CD14-positive monocyte (primary cell): ENCODE measurements at regions not wholly inside any gene's neighbourhood (a gene's known extent, or its start where the extent isn't known, plus 50 kb on each side); places are given as distances from the start of the nearest gene placed in this dataset.

Experiments
- DNase-seq, 3 donors: peaks; one replicate each; pipeline ENCODE4 v3.0.0-alpha.2; 2011 to 2022
- H2AFZ ChIP-seq: 2 replicates; pipeline ENCODE4 v1.6.0; 2012; ENCODE audit warnings: mild to moderate bottlenecking, low read depth, low read length, inconsistent platforms; ENCODE audit not compliant: insufficient read depth, poor library complexity, severe bottlenecking
- H3K27ac ChIP-seq, 2 donors: 1 replicate in 1 of 2; 2 replicates in 1 of 2; pipeline ENCODE4 v1.5.1; 2012 to 2013; ENCODE audit warnings: low read length in 2 of 2, control low read depth in 1 of 2, inconsistent platforms in 1 of 2, low read depth in 1 of 2, mild to moderate bottlenecking in 1 of 2
- H3K27me3 ChIP-seq, 2 donors: one replicate each; pipeline versions ENCODE4 v1.6.0 to v1.6.1; 2011 to 2013; ENCODE audit warnings: low read length in 2 of 2; ENCODE audit not compliant: control insufficient read depth in 2 of 2, insufficient read depth in 2 of 2
- H3K36me3 ChIP-seq, 2 donors: replicated peaks in 1 of 2; 1 replicate in 1 of 2; 2 replicates in 1 of 2; pipeline versions ENCODE4 v1.5.1 to v1.6.1; 2012 to 2013; ENCODE audit warnings: low read length in 2 of 2, control low read depth in 1 of 2, inconsistent platforms in 1 of 2, mild to moderate bottlenecking in 1 of 2; ENCODE audit not compliant: insufficient read depth in 2 of 2, control insufficient read depth in 1 of 2
- H3K4me1 ChIP-seq, 2 donors: 1 replicate in 1 of 2; 2 replicates in 1 of 2; pipeline versions ENCODE4 v1.5.1 to v1.6.1; 2012 to 2013; ENCODE audit warnings: low read length in 2 of 2, control low read depth in 1 of 2, inconsistent platforms in 1 of 2, mild to moderate bottlenecking in 1 of 2, moderate library complexity in 1 of 2; ENCODE audit not compliant: insufficient read depth in 2 of 2, control insufficient read depth in 1 of 2
- H3K4me2 ChIP-seq: replicated peaks from 2 replicates; pipeline ENCODE3; 2012; ENCODE audit warnings: low read length, moderate library complexity, mild to moderate bottlenecking; ENCODE audit not compliant: poor library complexity, severe bottlenecking; ENCODE audit errors: extremely low read depth
- H3K4me3 ChIP-seq, 3 experiments: fragments of 200-600 bp in 1 of 3; sonication (generic) in 1 of 3; replicated peaks in 1 of 3; 1 replicate in 2 of 3; 2 replicates in 1 of 3; pipeline ENCODE4 v1.5.1; 2011 to 2013; ENCODE audit warnings: low read length in 3 of 3, mild to moderate bottlenecking in 3 of 3, control low read depth in 2 of 3, low read depth in 2 of 3, inconsistent platforms in 1 of 3, moderate library complexity in 1 of 3
- H3K79me2 ChIP-seq: 2 replicates; pipeline ENCODE4 v1.6.0; 2012; ENCODE audit warnings: mild to moderate bottlenecking, control low read depth, inconsistent platforms, low read length, moderate library complexity; ENCODE audit not compliant: insufficient read depth
- H3K9ac ChIP-seq: 2 replicates; pipeline ENCODE4 v1.6.0; 2017; ENCODE audit warnings: low read length, mild to moderate bottlenecking; ENCODE audit not compliant: insufficient read depth, poor library complexity, severe bottlenecking
- H3K9me3 ChIP-seq, 2 donors: replicated peaks in 1 of 2; 1 replicate in 1 of 2; 2 replicates in 1 of 2; pipeline versions ENCODE4 v1.5.1 to v1.6.1; 2012 to 2013; ENCODE audit warnings: low read length in 2 of 2, control low read depth in 1 of 2; ENCODE audit not compliant: control insufficient read depth in 1 of 2, insufficient read depth in 1 of 2
- H4K20me1 ChIP-seq: 2 replicates; pipeline ENCODE4 v1.6.0; 2012; ENCODE audit warnings: mild to moderate bottlenecking, low read length, control low read depth, moderate library complexity; ENCODE audit not compliant: insufficient read depth
- H3K27ac Mint-ChIP-seq, 7 donors: one replicate each; pipeline ENCODE4 v1.8.0; 2020; ENCODE audit warnings: mild to moderate bottlenecking in 7 of 7, mixed read lengths in 7 of 7, moderate library complexity in 6 of 7, inconsistent platforms in 2 of 7
- H3K27me3 Mint-ChIP-seq, 3 donors: one replicate each; pipeline ENCODE4 v1.8.0; 2021 to 2022; ENCODE audit warnings: low read depth in 3 of 3, mild to moderate bottlenecking in 3 of 3, mixed read lengths in 3 of 3, moderate library complexity in 3 of 3, inconsistent platforms in 1 of 3
- H3K36me3 Mint-ChIP-seq, 2 donors: one replicate each; pipeline ENCODE4 v1.8.0; 2020; ENCODE audit warnings: mixed read lengths in 2 of 2, inconsistent platforms in 1 of 2, mild to moderate bottlenecking in 1 of 2
- H3K4me1 Mint-ChIP-seq: one replicate; pipeline ENCODE4 v1.8.0; 2020; ENCODE audit warnings: mild to moderate bottlenecking, mixed read lengths
- H3K4me3 Mint-ChIP-seq, 2 donors: one replicate each; pipeline ENCODE4 v1.8.0; 2020; ENCODE audit warnings: mild to moderate bottlenecking in 2 of 2, mixed read lengths in 2 of 2, moderate library complexity in 1 of 2
- H3K9me3 Mint-ChIP-seq, 7 donors: one replicate each; pipeline ENCODE4 v1.8.0; 2020 to 2022; ENCODE audit warnings: mixed read lengths in 7 of 7, mild to moderate bottlenecking in 6 of 7, moderate library complexity in 6 of 7, inconsistent platforms in 2 of 7
- WGBS: methylation state at CpG from one replicate; pipeline ENCODE4 v1.1.5; 2013; ENCODE audit warnings: missing lambda C conversion rate; ENCODE audit not compliant: insufficient coverage; 5-methylcytosine and 5-hydroxymethylcytosine counted together
- intact Hi-C, 2 donors: fragments of 100-400 bp; cut with micrococcal nuclease; formaldehyde crosslinking; loops; one replicate each; pipeline versions ENCODE4 v1.15.0 to v1.15.1; 2023
- TF ChIP-seq, protein P1 (sequence below): fragments of 200-600 bp; IDR thresholded peaks from one replicate; pipeline ENCODE4 v1.8.0; 2022; ENCODE audit warnings: antibody characterized with exemption, mild to moderate bottlenecking

DNA sequence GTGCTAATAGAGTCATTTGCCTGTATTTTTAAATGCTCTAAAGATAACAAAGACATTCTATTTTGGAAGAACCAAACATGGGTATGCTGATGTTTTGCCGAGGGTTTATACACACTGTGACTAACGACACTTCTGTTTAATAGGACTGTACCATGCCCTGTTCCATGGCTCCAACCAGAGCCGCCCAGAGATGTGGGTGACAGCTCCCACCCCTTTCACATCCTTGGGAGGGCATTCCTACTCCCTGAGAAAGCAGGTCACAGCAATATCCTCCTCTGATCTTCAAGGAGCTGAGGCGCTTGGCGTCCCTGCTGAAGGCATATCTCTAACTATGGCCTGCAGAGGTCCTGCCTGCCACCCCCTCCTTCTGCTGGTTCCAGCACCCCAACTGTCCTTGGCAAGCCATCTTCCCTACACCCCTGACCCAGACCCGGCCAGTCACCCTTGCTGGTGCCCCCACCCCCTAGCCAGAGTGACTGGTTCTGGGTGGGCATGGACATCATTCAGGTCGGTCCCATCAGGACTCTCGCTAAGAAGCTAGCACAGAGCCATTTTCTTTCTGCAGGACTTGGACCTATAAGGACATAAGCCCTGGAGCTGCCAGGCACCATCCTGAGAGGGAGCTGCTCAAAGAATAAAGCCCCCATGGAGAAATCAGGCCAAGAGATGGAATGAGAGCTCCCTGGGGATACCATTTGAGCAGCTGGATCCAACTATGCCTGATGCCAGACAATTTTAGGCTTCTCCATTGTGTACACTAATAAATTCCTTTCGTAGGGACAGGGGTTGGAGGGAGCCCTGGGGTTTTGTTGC is 381.3 kb downstream of the CTTN start:
- H3K4me3 Mint-ChIP-seq, result no peak overlapping the region
- no peak overlapping the region for H3K27ac ChIP-seq
- H3K27me3 ChIP-seq, result no peaks in the 10 kb centered on the region
- TF ChIP-seq, protein P1, sequence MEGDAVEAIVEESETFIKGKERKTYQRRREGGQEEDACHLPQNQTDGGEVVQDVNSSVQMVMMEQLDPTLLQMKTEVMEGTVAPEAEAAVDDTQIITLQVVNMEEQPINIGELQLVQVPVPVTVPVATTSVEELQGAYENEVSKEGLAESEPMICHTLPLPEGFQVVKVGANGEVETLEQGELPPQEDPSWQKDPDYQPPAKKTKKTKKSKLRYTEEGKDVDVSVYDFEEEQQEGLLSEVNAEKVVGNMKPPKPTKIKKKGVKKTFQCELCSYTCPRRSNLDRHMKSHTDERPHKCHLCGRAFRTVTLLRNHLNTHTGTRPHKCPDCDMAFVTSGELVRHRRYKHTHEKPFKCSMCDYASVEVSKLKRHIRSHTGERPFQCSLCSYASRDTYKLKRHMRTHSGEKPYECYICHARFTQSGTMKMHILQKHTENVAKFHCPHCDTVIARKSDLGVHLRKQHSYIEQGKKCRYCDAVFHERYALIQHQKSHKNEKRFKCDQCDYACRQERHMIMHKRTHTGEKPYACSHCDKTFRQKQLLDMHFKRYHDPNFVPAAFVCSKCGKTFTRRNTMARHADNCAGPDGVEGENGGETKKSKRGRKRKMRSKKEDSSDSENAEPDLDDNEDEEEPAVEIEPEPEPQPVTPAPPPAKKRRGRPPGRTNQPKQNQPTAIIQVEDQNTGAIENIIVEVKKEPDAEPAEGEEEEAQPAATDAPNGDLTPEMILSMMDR, result no peak
- H3K9me3 ChIP-seq, result no peaks in the 10 kb centered on the region
- intact Hi-C loops, result no loop called here
- 96% methylated on average over 6 of the region's 9 CpGs for WGBS
- no peaks in the 10 kb centered on the region for H3K4me1 ChIP-seq
- no peaks in the 10 kb centered on the region for H3K36me3 ChIP-seq
- H3K27me3 Mint-ChIP-seq, result no peaks in the 10 kb centered on the region
- H3K9ac ChIP-seq, result no peak overlapping the region
- no peak overlapping the region for H3K4me3 ChIP-seq
- H3K36me3 Mint-ChIP-seq, result no peaks in the 10 kb centered on the region
- no peaks in the 10 kb centered on the region for H4K20me1 ChIP-seq
- no peaks in the 10 kb centered on the region for H3K9me3 Mint-ChIP-seq
- DNase-seq, result no peak
- H3K27ac Mint-ChIP-seq, result no peak overlapping the region
- no peaks in the 10 kb centered on the region for H3K4me1 Mint-ChIP-seq
- no peak overlapping the region for H2AFZ ChIP-seq
- no peaks in the 10 kb centered on the region for H3K79me2 ChIP-seq
- no peak overlapping the region for H3K4me2 ChIP-seq

- Histone ChIP-seq H3K9ac (no peak overlapping the region), H3K27me3 (no peaks in the 10 kb centered on the region), H3K4me1 (no peaks in the 10 kb centered on the region), H3K4me2 (no peak overlapping the region), H2AFZ (no peak overlapping the region), H3K36me3 (no peaks in the 10 kb centered on the region), H3K79me2 (no peaks in the 10 kb centered on the region), H3K9me3 (no peaks in the 10 kb centered on the region), H4K20me1 (no peaks in the 10 kb centered on the region), H3K4me3 (no peak overlapping the region), H3K27ac (no peak overlapping the region)
- Mint-ChIP-seq H3K4me1 (no peaks in the 10 kb centered on the region), H3K9me3 (no peaks in the 10 kb centered on the region), H3K27me3 (no peaks in the 10 kb centered on the region), H3K4me3 (no peak overlapping the region), H3K36me3 (no peaks in the 10 kb centered on the region), H3K27ac (no peak overlapping the region)
- TF ChIP-seq, protein P1, result no peak
- WGBS, result no CpG with 5 or more reads among the region's 1 CpG
- DNase-seq, result no peak
- intact Hi-C loops, result no loop called here
These were observed 381.9 kb downstream of the CTTN start for GRCh38 chr11:70780246-70780535.
